Activated gamma-delta T cell treated with Interleukin-2 at 50 U/mL for 16 hours (primary cell): ENCODE measurements at regions not wholly inside any gene's neighbourhood (a gene's known extent, or its start where the extent isn't known, plus 50 kb on each side); places are given as distances from the start of the nearest gene placed in this dataset.

Source experiments
- DNase-seq: peaks from one replicate; pipeline ENCODE4 v3.0.0-alpha.2; 2020

DNA sequence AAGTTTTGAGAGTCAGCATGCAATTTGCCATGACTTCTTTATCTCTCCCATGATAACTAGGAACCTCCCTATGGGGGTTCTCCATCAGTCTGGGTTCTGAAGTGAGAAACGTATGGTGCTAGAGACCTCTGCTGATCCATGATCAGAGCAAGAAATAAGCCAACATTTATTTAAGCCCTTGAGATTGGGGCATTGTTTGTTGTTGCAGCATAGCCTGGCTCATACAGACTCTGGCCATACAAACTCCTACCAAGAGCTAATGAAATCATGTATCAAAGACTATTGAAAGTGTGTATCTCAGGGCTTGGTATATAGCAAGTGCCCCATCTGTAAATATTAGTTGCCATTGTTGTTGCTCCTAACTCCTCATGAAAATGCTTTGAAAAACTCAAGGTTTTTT, 233.9 kb downstream of the MAF start:
- no peak for DNase-seq

DNA sequence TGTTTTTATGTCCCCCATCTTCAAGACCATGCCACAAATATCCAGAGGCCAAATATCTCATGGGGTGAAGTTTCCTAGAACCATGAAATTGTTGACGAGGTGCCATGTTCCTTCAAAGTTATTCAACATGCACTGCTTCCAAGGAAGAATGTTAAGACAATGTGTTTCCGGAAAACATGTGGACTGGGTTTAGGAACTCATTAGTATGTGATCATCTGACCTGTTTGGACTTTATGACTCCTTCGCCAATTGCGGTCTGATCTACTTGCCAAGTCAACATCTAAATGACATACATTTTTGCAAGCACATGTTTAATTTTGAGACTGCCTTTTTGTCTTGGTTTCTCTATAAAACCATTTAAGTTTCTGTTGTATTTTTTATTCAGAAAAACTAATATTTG, 234.8 kb downstream of the MAF start:
- DNase-seq = no peak

DNA sequence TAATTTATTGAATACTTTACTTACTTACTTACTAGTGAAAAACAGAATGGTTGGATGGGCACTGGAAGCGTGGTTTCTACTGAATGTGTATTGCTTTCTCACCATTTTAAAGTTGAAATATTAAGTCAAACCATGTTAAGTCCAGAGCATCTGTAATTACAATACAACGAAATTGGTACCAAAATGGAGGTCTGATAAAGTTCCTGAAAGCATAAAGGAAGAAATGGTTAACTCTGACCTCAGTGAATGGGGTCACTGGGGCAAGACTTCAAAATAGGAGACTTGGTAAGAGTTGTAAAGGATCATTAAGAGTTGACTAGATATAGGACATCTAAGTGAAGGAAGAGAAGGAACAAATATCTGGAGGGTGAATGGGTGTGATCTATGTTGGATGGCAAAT, 237.1 kb downstream of the MAF start:
- DNase-seq = no peak

DNA sequence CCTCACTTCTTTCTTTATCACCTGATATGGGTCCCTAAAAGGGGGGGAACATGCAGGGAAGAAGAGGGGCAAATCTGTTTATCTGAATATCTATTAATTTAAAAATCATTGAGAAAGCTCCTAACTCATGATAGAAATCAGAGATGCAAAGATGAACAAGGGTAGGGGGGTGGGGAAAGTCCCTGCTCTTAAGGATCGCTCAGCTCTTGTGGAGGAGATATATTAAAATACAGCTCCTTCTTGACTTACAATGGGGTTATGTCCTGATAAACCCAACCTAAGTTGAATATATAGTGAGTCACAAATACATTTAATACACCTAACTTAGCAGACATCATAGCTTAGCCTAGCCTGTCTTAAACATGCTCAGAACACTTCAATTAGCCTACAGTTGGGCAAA, 237.5 kb downstream of the MAF start:
- no peak for DNase-seq

DNA sequence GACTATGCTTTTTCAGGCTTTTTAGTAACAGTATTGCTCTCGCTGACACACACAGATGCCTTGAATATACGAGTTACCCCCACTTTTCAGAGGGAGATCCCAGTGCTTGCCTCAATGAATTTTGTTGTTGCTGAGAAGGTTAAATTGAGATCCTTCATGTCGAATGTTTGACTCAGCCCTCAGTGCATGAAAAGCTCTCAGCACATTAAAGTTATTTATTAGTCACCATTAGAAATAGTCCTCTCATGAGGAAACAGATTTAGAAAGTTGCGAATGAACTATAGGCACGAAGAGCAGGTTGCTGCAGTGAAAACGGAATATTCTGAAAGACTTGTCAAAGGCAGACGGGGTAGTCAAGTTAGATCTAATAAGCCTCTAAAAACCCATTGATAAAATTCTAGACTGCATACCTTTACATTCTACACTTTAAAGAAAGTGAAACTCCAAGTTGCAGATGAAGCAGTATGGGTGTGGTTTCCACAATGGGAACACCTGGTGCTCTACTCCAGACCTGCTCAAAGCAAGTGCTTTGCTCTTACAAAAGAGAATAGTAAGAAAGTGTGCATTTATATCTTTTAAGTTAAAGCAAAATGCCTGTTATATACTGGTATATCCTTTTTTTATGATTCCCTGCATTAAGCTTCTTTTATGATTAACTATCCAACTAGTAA, 238.1 kb downstream of the MAF start:
- DNase-seq = no peak

DNA sequence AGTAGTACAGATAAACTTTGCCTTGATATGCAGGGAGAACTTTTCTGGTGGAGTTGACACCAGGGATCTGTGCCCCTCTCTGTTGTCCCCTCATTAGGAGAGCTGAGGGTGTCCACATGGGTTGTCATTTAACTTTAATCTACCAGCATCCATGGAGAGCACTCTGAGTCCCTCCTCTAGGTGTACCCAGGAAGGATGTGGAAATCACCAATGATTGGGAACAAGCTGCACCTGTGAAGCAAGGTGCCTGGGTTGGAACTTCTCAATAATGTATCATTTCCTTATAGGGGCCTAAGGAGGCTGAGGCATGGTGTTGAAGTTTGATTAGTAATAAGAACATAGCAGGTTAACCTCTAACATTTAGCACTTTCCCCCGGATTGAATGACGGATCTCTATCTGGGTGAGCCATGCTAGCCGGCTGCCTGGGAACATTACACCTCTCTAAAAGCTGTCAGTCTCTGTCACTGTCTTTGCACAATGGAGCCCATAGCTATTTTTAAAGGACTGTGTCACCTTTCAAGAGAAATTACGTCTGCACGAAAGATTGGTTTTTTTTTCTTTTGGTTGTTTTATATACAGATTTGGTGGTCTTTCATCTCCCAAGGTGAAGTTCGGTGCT, 239.3 kb downstream of the MAF start:
- no peak for DNase-seq

DNA sequence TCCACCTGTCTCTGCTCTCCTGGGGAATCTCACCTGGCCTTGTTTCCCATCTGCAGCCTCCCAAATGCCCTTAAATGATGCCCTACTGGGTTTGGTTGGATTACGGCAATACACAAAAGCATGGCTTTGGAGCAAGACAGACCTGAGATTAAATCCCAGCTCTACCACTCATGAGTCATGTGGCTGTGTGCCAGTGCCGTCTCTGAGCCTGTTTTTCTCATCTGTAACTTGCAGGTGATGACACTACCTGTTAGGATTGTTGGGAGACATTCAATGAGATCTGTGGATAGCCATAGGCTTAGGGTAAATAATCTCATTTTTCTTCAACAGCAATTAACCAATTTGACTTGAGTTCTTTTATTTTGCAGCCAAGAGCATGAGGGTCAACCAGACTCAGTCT, 240.3 kb downstream of the MAF start:
- DNase-seq = no peak

DNA sequence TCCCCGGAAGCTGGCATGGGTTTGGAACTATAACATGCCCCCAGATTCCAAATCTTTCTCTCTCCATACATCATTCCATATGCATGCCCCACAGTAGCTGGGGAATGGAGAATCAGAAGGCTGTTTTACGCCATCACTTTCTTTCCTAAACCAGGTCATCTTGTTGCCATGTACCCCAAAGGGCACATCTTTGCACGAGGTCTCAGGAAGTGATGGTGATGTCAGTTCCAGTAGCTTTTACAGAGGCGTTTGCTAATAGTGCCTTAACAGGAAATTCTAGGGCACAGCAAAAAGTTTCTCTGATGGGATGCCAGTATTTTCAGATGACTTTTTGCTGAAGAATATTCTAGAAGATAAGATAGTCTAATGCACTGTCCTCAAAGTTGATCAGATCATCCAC, 241.5 kb downstream of the MAF start:
- DNase-seq = no peak

DNA sequence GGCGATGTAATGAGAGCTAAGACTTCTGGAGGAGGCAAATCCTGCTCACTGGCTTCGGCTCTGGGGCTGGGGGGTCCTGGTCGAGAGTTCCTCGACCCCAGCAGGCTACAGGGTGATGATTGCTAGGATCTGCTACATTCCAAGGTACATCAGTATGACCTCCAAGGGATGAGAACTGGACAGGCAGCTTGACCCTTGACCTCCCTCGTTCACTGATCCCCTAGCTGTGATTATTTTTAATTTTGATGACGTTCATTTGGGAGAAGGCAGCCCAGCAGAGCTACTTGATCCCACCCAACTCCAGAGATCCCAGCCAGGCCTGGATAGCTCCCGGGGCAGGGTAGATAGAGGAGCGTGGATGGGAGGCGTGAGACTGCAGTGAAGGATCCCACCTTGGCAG, 242.3 kb downstream of the MAF start:
- DNase-seq = no peak

DNA sequence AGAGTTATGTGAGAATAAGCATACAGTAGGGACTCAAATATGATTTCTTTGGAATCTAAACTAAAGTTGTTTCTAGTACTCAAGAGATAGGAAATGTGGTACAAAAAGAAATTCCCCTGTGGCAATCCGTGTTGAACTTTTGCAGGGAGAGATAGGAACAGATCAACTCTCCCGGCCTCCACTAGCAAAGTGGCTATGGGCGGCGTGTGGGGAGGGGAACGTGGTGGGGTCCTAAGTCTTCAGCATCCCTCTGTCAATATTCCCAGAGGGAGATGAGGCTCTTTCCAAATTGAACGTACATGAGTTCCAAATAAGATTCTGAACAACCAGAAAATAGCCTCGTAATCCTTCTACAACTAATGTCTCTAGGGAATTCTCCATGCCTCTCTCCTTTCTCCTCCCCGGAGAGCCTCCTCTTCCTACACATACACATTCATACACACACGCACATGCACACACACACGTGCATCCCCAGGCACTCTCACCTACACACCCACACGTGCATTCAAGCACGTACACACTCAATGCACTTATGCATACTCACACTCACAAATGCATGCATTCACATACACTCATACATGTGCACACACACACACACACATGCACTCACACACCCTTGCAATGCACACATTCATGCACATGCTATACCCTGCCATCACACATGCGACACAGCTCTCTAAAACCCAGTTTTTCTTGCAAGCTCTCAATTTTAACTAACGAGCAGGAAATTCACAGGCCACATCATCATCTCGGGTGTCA, 244.8 kb downstream of the MAF start:
- DNase-seq = no peak

DNA sequence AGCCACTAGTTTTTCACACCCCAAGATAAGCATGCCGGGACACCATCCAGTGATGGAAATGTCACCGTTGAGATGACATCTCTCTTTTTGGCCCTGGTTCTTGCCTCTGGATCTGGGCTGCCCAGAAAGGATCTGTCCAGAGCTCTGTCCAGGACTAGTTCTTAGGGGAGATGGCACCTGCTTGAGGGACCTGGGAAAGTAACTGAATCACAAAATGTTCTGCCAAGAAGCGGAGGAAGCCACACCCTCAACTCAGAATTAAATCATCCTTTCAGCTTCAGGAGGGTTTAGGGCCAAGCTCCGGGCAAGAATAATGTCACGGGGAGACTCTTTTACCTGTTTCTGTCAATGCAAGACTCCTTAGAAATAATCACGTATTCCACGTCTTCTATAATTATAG, 248.6 kb downstream of the MAF start:
- DNase-seq = no peak

DNA sequence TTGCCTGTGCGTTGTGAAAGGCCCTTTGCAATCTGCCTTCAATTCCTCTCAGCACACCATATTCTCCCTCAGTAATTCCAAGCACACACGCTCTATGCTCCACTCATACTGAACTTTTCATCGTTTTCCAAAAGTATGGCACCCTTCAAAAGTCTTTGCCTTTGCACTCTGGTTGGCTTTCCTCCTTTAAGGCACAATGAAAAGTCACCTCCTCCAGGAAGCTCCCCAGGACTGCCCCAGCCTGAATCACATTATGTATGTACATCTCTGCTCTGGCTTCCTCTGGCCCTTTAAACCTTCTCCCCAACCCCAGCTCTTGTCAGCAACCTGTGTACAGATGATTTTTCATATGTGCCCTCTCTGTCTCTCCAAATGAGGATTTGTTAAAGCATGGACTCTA, 250.7 kb downstream of the MAF start:
- DNase-seq = no peak

DNA sequence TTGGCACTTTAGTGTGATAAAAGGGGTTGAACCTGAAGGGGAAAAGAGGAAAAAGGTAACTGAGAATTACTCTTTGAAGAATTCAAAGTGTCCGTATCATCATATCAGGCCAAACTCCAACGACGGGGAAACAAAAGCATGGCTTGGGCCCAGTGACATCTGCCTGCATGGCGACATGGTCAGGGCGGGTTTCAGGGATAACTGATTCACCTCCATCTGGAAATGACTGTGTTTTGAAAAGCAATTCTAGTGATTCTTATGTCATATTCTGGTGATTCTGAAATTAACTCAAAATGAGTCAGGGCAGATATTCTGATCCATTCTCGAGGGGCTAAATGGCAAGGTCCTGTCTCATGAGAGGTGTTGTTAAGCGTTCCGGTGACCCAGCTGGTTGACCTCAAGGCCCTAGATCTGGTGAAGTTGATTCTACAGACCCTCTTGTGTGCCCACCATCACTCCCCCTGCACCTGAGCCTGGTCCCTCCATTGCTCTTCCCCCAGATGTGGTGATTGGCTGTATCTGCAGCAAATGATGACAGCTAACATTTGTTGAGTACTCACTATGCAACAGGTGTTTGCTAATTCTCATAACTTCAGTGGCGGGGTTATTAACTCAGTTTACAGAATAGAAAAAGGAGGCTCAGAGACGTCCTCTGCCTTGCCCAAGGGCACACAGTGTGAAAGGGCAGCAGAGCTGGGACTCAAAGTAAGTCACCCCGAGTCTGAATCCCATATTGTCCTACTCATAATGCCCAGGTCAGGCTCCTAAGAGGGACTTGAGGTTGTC, 251.8 kb downstream of the MAF start:
- DNase-seq = no peak

DNA sequence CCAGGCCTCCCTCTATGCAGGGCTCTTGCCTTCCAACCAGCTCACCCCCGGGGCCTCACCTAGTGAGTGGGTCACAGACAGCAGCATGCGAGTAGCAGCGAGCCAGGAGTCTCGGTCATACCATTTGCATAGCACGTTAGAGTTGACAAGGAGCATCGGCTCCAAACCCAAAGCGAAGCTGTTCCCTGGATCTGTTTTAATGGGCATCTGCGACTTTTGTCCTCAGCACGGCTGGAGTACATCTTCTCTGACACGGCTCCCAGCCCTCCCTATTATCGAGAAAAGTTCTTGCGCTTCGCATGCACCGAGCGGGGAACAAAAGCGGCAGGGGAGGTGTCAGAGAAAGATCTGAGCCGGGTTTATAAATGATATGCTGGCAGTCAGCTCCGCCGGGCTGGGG, 253.3 kb downstream of the MAF start:
- no peak for DNase-seq

DNA sequence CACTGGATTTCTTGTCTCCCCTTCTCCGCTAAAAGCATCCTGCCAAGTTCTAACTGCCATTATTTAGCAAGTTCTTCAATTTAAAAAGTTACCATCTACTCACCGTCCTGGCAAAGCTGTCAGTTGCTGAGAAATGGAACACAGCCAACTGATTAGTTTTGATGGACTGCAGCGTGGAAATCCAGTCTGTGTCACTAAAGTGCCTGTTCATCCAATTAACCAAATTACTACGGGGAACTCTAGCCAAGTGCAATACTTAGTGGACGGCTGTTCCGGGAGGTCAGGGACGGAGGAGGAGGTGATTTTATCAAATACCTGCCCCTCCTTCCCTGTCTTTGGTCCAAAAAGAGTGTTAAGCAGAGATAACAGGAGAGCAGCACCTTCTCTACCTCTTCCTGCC, 260.7 kb downstream of the MAF start:
- DNase-seq = no peak

DNA sequence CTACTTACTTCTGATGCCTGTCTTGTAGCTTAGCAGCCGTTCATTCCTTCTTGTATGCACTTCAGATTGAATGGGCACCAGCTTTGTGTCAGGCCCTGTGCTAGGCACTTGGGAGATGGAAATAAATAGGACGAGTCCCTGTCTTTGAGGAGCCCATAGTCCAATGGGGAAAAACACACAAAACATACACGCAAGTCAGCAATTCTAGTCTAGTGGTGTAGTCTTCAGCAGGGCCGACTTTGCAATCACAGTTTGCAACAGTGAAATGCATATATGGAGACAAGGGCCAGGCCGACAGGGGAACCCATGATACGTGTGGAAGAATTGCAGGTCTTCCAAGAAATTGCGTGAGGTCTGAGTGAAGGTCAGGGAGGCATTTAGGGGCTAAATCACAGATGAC, 262.6 kb downstream of the MAF start:
- DNase-seq = no peak

DNA sequence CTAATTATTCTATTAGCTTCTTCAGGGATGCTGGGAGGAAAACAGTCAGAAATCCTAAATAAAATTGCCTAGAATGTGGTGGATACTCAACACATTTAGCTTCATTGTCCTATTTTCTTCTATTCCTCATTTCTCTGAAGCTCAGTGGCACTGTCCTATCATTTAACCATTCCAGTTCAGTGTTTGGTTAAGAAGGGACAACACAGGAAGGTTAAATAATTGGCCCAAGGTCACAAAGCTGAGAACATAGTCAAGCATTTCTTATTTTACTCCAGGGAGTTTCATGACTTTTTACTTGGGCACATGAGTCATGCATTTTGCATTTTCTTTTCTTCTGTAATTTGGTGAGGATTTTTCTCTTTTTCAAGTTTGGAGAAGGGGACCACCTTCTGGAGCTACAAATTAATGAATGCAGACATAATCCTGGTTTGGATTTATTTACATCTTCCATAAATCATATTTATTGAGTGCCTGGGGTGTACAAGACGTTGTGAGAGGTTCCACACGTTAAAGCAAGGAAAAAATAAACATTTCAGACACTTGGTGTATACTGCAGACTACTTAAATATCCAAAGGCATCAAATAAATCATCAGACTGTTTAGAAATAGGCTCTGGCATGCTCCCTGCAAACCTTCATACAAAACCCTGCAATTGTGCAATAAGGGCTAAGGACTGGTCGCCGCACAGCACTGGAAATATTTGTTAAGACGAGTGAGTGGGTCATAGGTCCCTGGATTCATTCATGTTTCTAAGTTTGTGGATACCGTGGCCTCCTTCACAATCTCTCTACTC, 263.9 kb downstream of the MAF start:
- DNase-seq = no peak

DNA sequence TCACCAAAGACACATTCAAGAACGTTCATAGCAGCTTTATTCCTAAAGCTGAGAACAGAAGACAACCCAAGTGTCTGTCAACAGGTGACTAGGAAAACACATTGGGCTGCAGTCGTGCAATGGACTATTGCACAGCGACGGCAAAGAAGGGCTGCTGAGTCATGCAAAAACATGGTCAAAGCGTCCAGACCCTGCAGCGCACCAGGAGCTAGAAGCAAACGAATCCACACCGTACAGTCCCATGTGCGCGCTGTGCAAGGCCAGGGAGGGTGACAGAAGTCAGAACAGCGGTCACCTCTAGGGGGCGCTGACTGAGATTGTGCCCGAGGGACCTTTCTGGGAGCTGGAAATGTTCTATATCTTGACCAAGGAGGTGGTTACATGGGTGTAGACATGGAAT, 266.4 kb downstream of the MAF start:
- no peak for DNase-seq

DNA sequence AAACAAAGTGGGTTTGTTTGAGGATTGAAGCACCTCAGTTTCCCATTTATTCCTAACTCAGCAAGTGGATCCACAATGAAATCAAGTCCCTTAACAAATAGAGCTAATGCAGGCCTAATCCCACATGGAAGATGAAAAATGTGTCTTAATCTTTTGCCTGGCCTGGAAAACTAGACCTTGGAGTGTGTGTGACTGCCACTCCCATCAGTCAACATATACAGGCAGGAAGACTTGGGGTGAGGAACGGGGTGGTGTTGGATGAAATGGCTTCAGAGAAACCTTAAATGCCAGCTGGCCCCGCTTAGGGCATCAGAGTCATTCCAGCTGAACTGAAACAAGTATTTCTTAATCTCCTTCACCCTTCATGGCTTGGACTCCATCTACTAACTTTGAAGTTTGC, 269.5 kb downstream of the MAF start:
- DNase-seq = no peak

DNA sequence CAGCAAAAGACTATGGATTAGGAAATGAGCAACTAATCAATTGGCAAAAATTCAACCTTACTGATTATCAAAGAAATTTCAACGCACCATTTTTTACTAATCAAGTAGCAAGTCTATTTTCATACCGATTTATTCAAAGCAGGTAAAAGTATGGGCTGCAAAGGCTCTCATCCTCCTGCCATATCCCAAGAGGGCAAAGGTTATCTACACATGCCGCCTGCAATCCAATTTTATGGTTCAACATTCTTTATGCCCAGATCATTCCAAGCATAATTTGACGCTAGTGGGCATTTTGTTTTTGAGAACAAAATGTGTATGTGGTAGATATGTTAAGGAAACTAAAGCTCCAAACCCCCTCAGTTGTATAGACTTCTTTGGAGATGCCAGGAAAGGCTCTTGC, 270.6 kb downstream of the MAF start:
- DNase-seq = no peak

DNA sequence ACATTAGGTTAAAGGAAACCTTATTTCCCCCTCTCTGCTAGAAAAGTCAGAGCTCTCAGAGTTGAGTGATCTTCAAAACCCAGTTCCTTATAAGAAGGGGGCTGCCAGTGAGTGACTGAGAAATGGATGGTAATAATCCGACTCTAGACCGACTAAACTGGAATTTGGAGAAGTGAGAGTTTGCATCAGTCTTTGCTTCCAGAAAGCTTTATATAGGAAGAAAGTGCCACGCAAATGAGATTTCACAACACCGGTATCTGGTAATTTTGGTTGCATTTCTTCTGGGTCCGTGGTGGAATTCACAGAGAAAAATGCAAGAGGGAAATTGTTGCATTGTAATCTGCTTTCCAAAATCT, 271.4 kb downstream of the MAF start:
- no peak for DNase-seq

DNA sequence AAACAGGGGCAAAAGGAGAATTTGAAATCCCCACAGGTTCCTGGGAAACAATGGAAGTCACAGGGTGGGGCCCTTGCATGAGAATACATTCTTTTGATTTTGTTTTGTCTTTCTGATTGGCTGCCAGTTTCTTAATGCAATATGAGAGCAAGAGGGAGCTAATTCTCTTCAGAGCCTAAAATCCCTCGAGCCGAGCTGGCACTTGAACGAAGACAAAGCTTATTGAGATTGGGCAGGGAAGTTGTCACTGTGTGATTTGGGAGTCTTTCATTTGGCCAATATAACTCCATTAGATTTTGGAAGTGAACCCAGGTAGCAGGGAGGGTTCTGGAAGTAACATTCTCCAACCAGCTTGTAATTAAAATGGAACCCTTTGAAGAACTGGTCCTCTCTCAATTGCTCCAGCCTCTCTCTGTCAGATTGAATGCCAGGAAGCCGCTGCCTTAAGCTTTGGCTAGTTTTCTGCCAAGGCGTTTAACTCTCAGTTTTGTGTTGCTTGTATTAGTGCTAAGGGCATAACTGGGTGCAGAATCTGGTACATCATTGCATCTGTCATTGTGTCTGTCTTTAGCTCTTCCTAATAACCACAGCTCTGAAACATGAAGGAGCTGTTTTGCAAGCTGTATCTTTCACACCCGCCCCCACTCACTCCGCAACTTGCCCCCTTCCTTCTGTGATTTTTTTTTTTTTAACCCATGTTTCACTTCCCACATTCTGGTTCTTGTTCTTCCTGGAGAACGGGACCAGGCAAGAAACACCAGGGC, 272.0 kb downstream of the MAF start:
- no peak for DNase-seq
